H1 (cell line): ENCODE measurements at regions not wholly inside any gene's neighbourhood (a gene's known extent, or its start where the extent isn't known, plus 50 kb on each side); places are given as distances from the start of the nearest gene placed in this dataset.

Source experiments
- CTCF ChIA-PET: fragments of 300-600 bp; sonication (Branson Sonifier 250); formaldehyde crosslinking; loops from one replicate; lab custom pipeline; 2021; ENCODE audit not compliant: partially characterized antibody; lab: Charles Lee
- POLR2A ChIA-PET: fragments of 300-600 bp; sonication (Branson Sonifier 250); formaldehyde crosslinking; loops from one replicate; lab custom pipeline; 2021; ENCODE audit warnings: inconsistent platforms; ENCODE audit not compliant: partially characterized antibody; lab: Charles Lee
- DNase-seq, 2 experiments: peaks; one replicate each; pipeline versions ENCODE4 v3.0.0 to v3.0.0-alpha.2; 2010 to 2022; ENCODE audit warnings: low spot score in 2 of 2, low read depth in 1 of 2, mixed read lengths in 1 of 2
- FAIRE-seq: peaks from 2 replicates; lab custom pipeline; 2011; peaks lifted over from hg19 to GRCh38; lab: Jason Lieb, UNC
- H2AFZ ChIP-seq: 2 replicates; pipeline ENCODE4 v1.8.1; 2012; ENCODE audit warnings: low read length, inconsistent platforms
- H2AK5ac ChIP-seq: 2 replicates; pipeline ENCODE4 v1.6.1; 2013; ENCODE audit warnings: low read depth, low read length
- H2BK120ac ChIP-seq: replicated peaks from 2 replicates; pipeline ENCODE3; 2013; ENCODE audit warnings: low read depth, low read length, inconsistent platforms
- H2BK12ac ChIP-seq: 2 replicates; pipeline ENCODE4 v1.6.1; 2013; ENCODE audit warnings: low read depth, low read length
- H2BK15ac ChIP-seq: 2 replicates; pipeline ENCODE4 v1.6.1; 2013; ENCODE audit warnings: low read length
- H2BK20ac ChIP-seq: 2 replicates; pipeline ENCODE4 v1.6.1; 2013; ENCODE audit warnings: low read length
- H2BK5ac ChIP-seq: 2 replicates; pipeline ENCODE4 v1.6.1; 2013; ENCODE audit warnings: low read depth, low read length
- H3K14ac ChIP-seq: 2 replicates; pipeline ENCODE4 v1.6.1; 2013; ENCODE audit warnings: inconsistent platforms; ENCODE audit not compliant: insufficient read length
- H3K18ac ChIP-seq: 2 replicates; pipeline ENCODE4 v1.6.1; 2013; ENCODE audit warnings: low read length; ENCODE audit errors: extremely low read depth
- H3K23ac ChIP-seq: 2 replicates; pipeline ENCODE4 v1.6.1; 2013; ENCODE audit warnings: inconsistent platforms; ENCODE audit not compliant: insufficient read length
- H3K23me2 ChIP-seq: 2 replicates; pipeline ENCODE4 v1.6.1; 2013; ENCODE audit warnings: low read depth, low read length
- H3K27ac ChIP-seq: 2 replicates; pipeline ENCODE4 v1.6.1; 2011; ENCODE audit warnings: low read depth, low read length, inconsistent platforms
- H3K27me3 ChIP-seq, 4 experiments: replicated peaks in 1 of 4; 1 replicate in 1 of 4; 2 replicates in 3 of 4; pipeline versions ENCODE4 v1.6.1 to v1.8.1; 2011 to 2013; ENCODE audit warnings: low read length in 3 of 4, mild to moderate bottlenecking in 3 of 4, inconsistent platforms in 2 of 4, mixed read lengths in 2 of 4, moderate library complexity in 1 of 4; ENCODE audit not compliant: control insufficient read depth in 3 of 4, insufficient read depth in 3 of 4; ENCODE audit errors: extremely low read depth in 1 of 4
- H3K36me3 ChIP-seq, 4 experiments: 2 replicates each; pipeline versions ENCODE4 v1.6.1 to v1.8.1; 2011 to 2013; ENCODE audit warnings: mild to moderate bottlenecking in 4 of 4, low read length in 3 of 4, moderate library complexity in 2 of 4, control low read depth in 1 of 4, inconsistent platforms in 1 of 4; ENCODE audit not compliant: insufficient read depth in 4 of 4, control insufficient read depth in 2 of 4
- H3K4ac ChIP-seq: replicated peaks from 2 replicates; pipeline ENCODE3; 2013; ENCODE audit warnings: low read length, low read depth, mixed read lengths, inconsistent platforms; ENCODE audit not compliant: insufficient read length
- H3K4me1 ChIP-seq, 4 experiments: replicated peaks in 1 of 4; 1 replicate in 1 of 4; 2 replicates in 3 of 4; pipeline versions ENCODE4 v1.6.1 to v1.8.1; 2011 to 2013; ENCODE audit warnings: low read length in 3 of 4, inconsistent platforms in 2 of 4, mixed read lengths in 1 of 4; ENCODE audit not compliant: insufficient read depth in 4 of 4, control insufficient read depth in 3 of 4
- H3K4me2 ChIP-seq, 2 experiments: 2 replicates each; pipeline versions ENCODE4 v1.6.1 to v1.8.1; 2011 to 2013; ENCODE audit warnings: low read depth in 2 of 2, low read length in 2 of 2, control low read depth in 1 of 2, inconsistent platforms in 1 of 2, mild to moderate bottlenecking in 1 of 2; ENCODE audit not compliant: insufficient read depth in 1 of 2
- H3K4me3 ChIP-seq, 4 experiments: fragments of 200-600, 300-600 bp in 1 of 4; sonication (generic), shearing (Covaris generic), sonication (Bioruptor Twin) in 1 of 4; 2 replicates each; pipeline versions ENCODE4 v1.5.1 to v1.8.1; 2011 to 2016; ENCODE audit warnings: low read length in 4 of 4, low read depth in 3 of 4, control low read depth in 2 of 4, inconsistent platforms in 2 of 4, mild to moderate bottlenecking in 2 of 4, mixed read lengths in 1 of 4, moderate library complexity in 1 of 4; ENCODE audit not compliant: insufficient read depth in 2 of 4; ENCODE audit errors: extremely low read depth in 1 of 4
- H3K56ac ChIP-seq: replicated peaks from 2 replicates; pipeline ENCODE3; 2013; ENCODE audit warnings: low read depth, mild to moderate bottlenecking, mixed read lengths, low read length, inconsistent platforms; ENCODE audit not compliant: insufficient read length
- H3K79me1 ChIP-seq: 2 replicates; pipeline ENCODE4 v1.6.1; 2013; ENCODE audit warnings: low read depth, low read length, control low read depth
- H3K79me2 ChIP-seq, 2 experiments: 2 replicates each; pipeline versions ENCODE4 v1.6.1 to v1.8.1; 2012 to 2013; ENCODE audit warnings: low read length in 2 of 2, mild to moderate bottlenecking in 2 of 2, inconsistent platforms in 1 of 2; ENCODE audit not compliant: insufficient read depth in 2 of 2, control insufficient read depth in 1 of 2
- H3K9ac ChIP-seq, 4 experiments: replicated peaks in 1 of 4; 1 replicate in 1 of 4; 2 replicates in 3 of 4; pipeline versions ENCODE4 v1.6.1 to v1.8.1; 2011 to 2013; ENCODE audit warnings: low read depth in 3 of 4, low read length in 3 of 4, control low read depth in 2 of 4, mild to moderate bottlenecking in 2 of 4, moderate library complexity in 2 of 4, inconsistent platforms in 1 of 4; ENCODE audit errors: extremely low read depth in 1 of 4
- H3K9me3 ChIP-seq, 2 experiments: 2 replicates each; pipeline versions ENCODE4 v1.6.1 to v1.8.1; 2012 to 2013; ENCODE audit warnings: mild to moderate bottlenecking in 2 of 2, moderate library complexity in 2 of 2, control low read depth in 1 of 2, inconsistent platforms in 1 of 2, low read depth in 1 of 2, low read length in 1 of 2, mixed read lengths in 1 of 2; ENCODE audit not compliant: insufficient read depth in 2 of 2
- H4K20me1 ChIP-seq, 2 experiments: replicated peaks in 1 of 2; 2 replicates each; pipeline versions ENCODE3 to v1.8.1; 2011 to 2013; ENCODE audit warnings: inconsistent platforms in 2 of 2, low read length in 2 of 2, mild to moderate bottlenecking in 1 of 2; ENCODE audit not compliant: insufficient read depth in 2 of 2, control insufficient read depth in 1 of 2
- H4K5ac ChIP-seq: 2 replicates; pipeline ENCODE4 v1.6.1; 2013; ENCODE audit warnings: low read length, low read depth, mixed read lengths, inconsistent platforms; ENCODE audit not compliant: insufficient read length
- H4K8ac ChIP-seq: 2 replicates; pipeline ENCODE4 v1.8.0; 2013; ENCODE audit warnings: mild to moderate bottlenecking, moderate library complexity, low read length, inconsistent platforms; ENCODE audit not compliant: insufficient read depth; ENCODE audit errors: extremely low read depth
- H4K91ac ChIP-seq: replicated peaks from 2 replicates; pipeline ENCODE3; 2013; ENCODE audit warnings: low read length, mixed read lengths, inconsistent platforms; ENCODE audit not compliant: insufficient read length
- ASH2L ChIP-seq: fragments of 200-600, 300-600 bp; sonication (generic); IDR thresholded peaks from one replicate; pipeline ENCODE4 v1.7.1; 2017; ENCODE audit warnings: low read length
- CEBPB ChIP-seq: IDR thresholded peaks from 2 replicates; pipeline ENCODE4 v1.6.1; 2012; ENCODE audit warnings: low read depth, low read length
- CREB1 ChIP-seq: IDR thresholded peaks from 2 replicates; pipeline ENCODE4 v1.6.1; 2012; ENCODE audit warnings: inconsistent platforms
- CTBP2 ChIP-seq: IDR thresholded peaks from 2 replicates; pipeline ENCODE4 v1.7.0; 2011; ENCODE audit warnings: borderline replicate concordance, mild to moderate bottlenecking, moderate library complexity, mixed read lengths, low read length; ENCODE audit not compliant: insufficient read depth, insufficient read length
- KDM4A ChIP-seq: IDR thresholded peaks from one replicate; pipeline ENCODE4 v1.7.1; 2012; ENCODE audit warnings: low read depth, mild to moderate bottlenecking, moderate library complexity, low read length, inconsistent platforms; ENCODE audit not compliant: severe bottlenecking
- RAD21 ChIP-seq, 2 experiments: IDR thresholded peaks in 1 of 2; conservative IDR thresholded peaks in 1 of 2; 2 replicates each; pipeline ENCODE4 v1.6.1; 2011; ENCODE audit warnings: low read depth in 2 of 2, low read length in 2 of 2, improper control_type of control experiment in 1 of 2, inconsistent platforms in 1 of 2, mild to moderate bottlenecking in 1 of 2, moderate library complexity in 1 of 2
- WGBS, 2 experiments: shearing (Covaris generic) in 1 of 2; methylation state at CpG; one replicate each; pipeline versions ENCODE4 v1.1.6 to v1.1.7; 2013 to 2015; ENCODE audit warnings: low lambda C conversion rate in 2 of 2, mixed read lengths in 2 of 2, inconsistent platforms in 1 of 2, low coverage in 1 of 2, missing lambda C conversion rate in 1 of 2; ENCODE audit not compliant: insufficient replicate concordance in 2 of 2, insufficient coverage in 1 of 2, insufficient read length in 1 of 2; ENCODE audit errors: extremely low coverage in 1 of 2, missing lambda C conversion rate in 1 of 2; 5-methylcytosine and 5-hydroxymethylcytosine counted together
- TF ChIP-seq, protein P1 (sequence below), 3 experiments: IDR thresholded peaks; 1 replicate in 2 of 3; 2 replicates in 1 of 3; pipeline versions ENCODE4 v1.5.1 to v1.6.1; 2011; ENCODE audit warnings: low read length in 3 of 3, mild to moderate bottlenecking in 3 of 3, inconsistent platforms in 2 of 3, low read depth in 1 of 3, moderate library complexity in 1 of 3; ENCODE audit not compliant: insufficient read depth in 1 of 3; ENCODE audit errors: control extremely low read depth in 1 of 3

DNA sequence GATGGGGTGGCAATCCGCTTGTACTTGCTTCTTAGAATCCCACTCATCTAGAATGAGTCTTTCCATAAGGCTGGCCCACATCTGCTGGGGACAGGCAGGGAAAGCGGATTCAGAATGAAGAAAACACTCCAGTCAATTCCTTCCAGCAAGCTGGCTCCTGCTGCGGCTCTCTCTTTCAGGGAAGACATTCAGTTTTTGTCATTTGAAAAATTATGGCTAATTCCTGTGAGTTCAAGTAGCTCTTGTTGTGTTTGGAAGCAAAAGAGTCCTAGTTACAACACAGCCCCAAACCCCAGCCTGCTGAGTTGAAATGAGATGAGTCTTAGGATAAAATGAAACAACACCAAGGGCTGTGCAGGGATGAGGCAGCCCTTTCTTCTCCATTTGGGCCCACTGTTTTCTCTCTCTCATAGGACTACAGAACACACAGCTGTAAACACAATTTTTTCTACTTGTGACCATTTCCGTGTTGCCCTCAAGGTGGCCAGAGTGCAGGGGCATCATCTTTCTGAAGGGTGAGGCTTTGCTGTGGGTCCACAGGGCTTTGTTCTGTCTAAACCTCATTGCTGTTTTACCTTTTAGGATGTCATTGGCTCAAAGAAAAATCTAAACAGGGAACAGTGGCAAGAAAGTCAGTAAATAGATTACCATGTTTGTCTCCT is 90.8 kb upstream of the EEPD1 start:
- Histone ChIP-seq H4K20me1 (no peaks in the 10 kb centered on the region), H3K27me3 (no peaks in the 10 kb centered on the region), H2AK5ac (no peak overlapping the region), H3K79me2 (no peaks in the 10 kb centered on the region), H3K56ac (no peak overlapping the region), H3K23ac (no peak overlapping the region), H3K27ac (no peak overlapping the region), H2BK20ac (no peak overlapping the region), H3K14ac (no peak overlapping the region), H3K18ac (no peak overlapping the region), H3K79me1 (no peaks in the 10 kb centered on the region), H3K9ac (no peak overlapping the region), H2BK15ac (no peak overlapping the region), H3K23me2 (no peaks in the 10 kb centered on the region), H2BK12ac (no peak overlapping the region), H2AFZ (0 out of 2 replicates have a peak overlapping the region, but pooled peaks have one; percentile 14), H2BK120ac (no peak overlapping the region), H4K8ac (no peak overlapping the region), H3K4me2 (no peak overlapping the region), H2BK5ac (no peak overlapping the region), H3K4me3 (no peak overlapping the region), H4K5ac (no peak overlapping the region), H3K4ac (no peak overlapping the region), H3K4me1 (peaks cover 0 to 3% (median 0%) of the 10 kb centered on the region in 4 experiments; a peak in 2 of 7 replicates), H4K91ac (no peak overlapping the region), H3K9me3 (0 out of 4 replicates have a peak, but pooled peaks cover 0 to 2% of the 10 kb centered on the region in 2 experiments), H3K36me3 (no peaks in the 10 kb centered on the region)
- DNase-seq (no peak), FAIRE-seq (no peak)
- WGBS, 2 experiments: 84% methylated on average over 4 of the region's 4 CpGs; no CpG with 5 or more reads in 1 of the 2 experiments
- POLR2A ChIA-PET: no interaction called here
- CTCF ChIA-PET: interaction anchor here (0.7 to 3.0 kb wide), 15 partner anchors 9 to 170 kb away, joined by 3 to 9 read pairs (median 4); no protein-coding TSS in a partner anchor
- TF ChIP-seq ASH2L: no peak
- no peak for TF ChIP-seq CEBPB
- TF ChIP-seq, protein P1, sequence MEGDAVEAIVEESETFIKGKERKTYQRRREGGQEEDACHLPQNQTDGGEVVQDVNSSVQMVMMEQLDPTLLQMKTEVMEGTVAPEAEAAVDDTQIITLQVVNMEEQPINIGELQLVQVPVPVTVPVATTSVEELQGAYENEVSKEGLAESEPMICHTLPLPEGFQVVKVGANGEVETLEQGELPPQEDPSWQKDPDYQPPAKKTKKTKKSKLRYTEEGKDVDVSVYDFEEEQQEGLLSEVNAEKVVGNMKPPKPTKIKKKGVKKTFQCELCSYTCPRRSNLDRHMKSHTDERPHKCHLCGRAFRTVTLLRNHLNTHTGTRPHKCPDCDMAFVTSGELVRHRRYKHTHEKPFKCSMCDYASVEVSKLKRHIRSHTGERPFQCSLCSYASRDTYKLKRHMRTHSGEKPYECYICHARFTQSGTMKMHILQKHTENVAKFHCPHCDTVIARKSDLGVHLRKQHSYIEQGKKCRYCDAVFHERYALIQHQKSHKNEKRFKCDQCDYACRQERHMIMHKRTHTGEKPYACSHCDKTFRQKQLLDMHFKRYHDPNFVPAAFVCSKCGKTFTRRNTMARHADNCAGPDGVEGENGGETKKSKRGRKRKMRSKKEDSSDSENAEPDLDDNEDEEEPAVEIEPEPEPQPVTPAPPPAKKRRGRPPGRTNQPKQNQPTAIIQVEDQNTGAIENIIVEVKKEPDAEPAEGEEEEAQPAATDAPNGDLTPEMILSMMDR (IDR thresholded peaks at IDR 0.05; ENCODE audit: control extremely low read depth in 1 of 3, insufficient read depth in 1 of 3, low read depth in 1 of 3, low read length in 3 of 3): peak; percentile 3 to 9 (median 5); a peak in 2 of 4 replicates
- TF ChIP-seq RAD21 (IDR thresholded peaks at IDR 0.05 in 1 of 2, conservative IDR thresholded peaks at IDR 0.05 in 1 of 2; ENCODE audit: low read depth in 2 of 2, low read length in 2 of 2): peak; percentile 4 to 10; a peak in 1 of 4 replicates
- no peak for TF ChIP-seq CTBP2
- TF ChIP-seq CREB1: no peak
- no peak for TF ChIP-seq KDM4A
